Gastrocnemius medialis (tissue), 4 donors: ENCODE measurements at regions not wholly inside any gene's neighbourhood (a gene's known extent, or its start where the extent isn't known, plus 50 kb on each side); places are given as distances from the start of the nearest gene placed in this dataset.

Source experiments
- ATAC-seq, 2 donors: fragments of 150-250 bp; one replicate each; pipeline ENCODE4 v1.9.1; 2016
- DNase-seq, 2 donors: peaks; one replicate each; pipeline ENCODE4 v3.0.0-alpha.2; 2019
- H3K27ac ChIP-seq, 4 donors: fragments of 200-600 bp; sonication (generic); 1 replicate in 1 of 4; 2 replicates in 3 of 4; pipeline ENCODE4 v1.5.1; 2016 to 2018; ENCODE audit warnings: mild to moderate bottlenecking in 2 of 4, moderate library complexity in 1 of 4
- H3K27me3 ChIP-seq, 3 donors: fragments of 200-600 bp; sonication (generic) in 2 of 3; 1 replicate in 1 of 3; 2 replicates in 2 of 3; pipeline versions ENCODE4 v1.5.1 to v1.6.0; 2016 to 2019; ENCODE audit warnings: mild to moderate bottlenecking in 1 of 3, moderate library complexity in 1 of 3
- H3K36me3 ChIP-seq, 2 donors: fragments of 200-600 bp; sonication (generic) in 1 of 2; one replicate each; pipeline ENCODE4 v1.5.1; 2017 to 2018
- H3K4me1 ChIP-seq, 2 donors: fragments of 200-600 bp; sonication (generic) in 1 of 2; one replicate each; pipeline ENCODE4 v1.5.1; 2016 to 2017; ENCODE audit warnings: mild to moderate bottlenecking in 2 of 2
- H3K4me3 ChIP-seq, 4 donors: fragments of 200-600 bp; sonication (generic) in 3 of 4; 1 replicate in 1 of 4; 2 replicates in 3 of 4; pipeline ENCODE4 v1.5.1; 2016 to 2019; ENCODE audit warnings: mild to moderate bottlenecking in 2 of 4
- H3K9me3 ChIP-seq, 3 donors: fragments of 200-600 bp; sonication (generic) in 2 of 3; 1 replicate in 1 of 3; 2 replicates in 2 of 3; pipeline ENCODE4 v1.5.1; 2016 to 2019
- POLR2A ChIP-seq, 2 donors: fragments of 450-650 bp; IDR thresholded peaks; one replicate each; pipeline ENCODE4 v1.6.1; 2017; ENCODE audit warnings: antibody characterized with exemption in 2 of 2, mild to moderate bottlenecking in 2 of 2, moderate library complexity in 2 of 2
- in situ Hi-C, 4 donors: fragments of 200-750 bp; cut with MboI; loops; one replicate each; pipeline versions ENCODE4 v1.15.0 to v1.8.0; 2017; ENCODE audit warnings: low sequenced_read_pairs in 4 of 4
- intact Hi-C: fragments of 100-400 bp; cut with DNase I; formaldehyde crosslinking; loops from one replicate; pipeline ENCODE4 v1.15.1; 2023; ENCODE audit warnings: low total_unique reads
- TF ChIP-seq, protein P1 (sequence below), 5 experiments: fragments of 450-650 bp in 3 of 5; fragments of 200-600 bp in 2 of 5; sonication (generic) in 2 of 5; IDR thresholded peaks in 4 of 5; conservative IDR thresholded peaks in 1 of 5; 1 replicate in 4 of 5; 2 replicates in 1 of 5; pipeline ENCODE4 v1.5.1; 2016 to 2019; ENCODE audit warnings: antibody characterized with exemption in 5 of 5, mild to moderate bottlenecking in 3 of 5, moderate library complexity in 3 of 5

DNA sequence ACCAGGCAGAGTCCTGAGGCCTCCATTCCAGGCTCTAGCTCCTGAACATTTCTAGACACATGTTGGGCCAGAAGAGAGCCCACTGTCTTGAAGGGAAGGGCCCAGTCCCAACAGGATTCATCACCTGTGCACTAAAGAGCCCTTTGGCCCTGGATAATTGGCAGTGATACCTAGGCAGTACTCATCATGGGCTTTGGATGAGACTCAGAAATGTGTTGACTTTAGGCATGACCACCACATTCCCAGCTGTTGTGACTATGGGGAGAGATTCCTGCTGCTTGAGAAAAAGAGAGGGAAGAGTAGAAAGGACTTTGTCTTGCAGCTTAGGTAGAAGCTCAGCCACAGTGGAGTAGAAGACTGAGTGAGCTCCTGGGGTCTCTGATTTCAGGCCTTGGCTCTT lies 138.4 kb upstream of the DAPK1 start:
- TF ChIP-seq POLR2A (IDR thresholded peaks at IDR 0.05), result no peak
- TF ChIP-seq, protein P1, sequence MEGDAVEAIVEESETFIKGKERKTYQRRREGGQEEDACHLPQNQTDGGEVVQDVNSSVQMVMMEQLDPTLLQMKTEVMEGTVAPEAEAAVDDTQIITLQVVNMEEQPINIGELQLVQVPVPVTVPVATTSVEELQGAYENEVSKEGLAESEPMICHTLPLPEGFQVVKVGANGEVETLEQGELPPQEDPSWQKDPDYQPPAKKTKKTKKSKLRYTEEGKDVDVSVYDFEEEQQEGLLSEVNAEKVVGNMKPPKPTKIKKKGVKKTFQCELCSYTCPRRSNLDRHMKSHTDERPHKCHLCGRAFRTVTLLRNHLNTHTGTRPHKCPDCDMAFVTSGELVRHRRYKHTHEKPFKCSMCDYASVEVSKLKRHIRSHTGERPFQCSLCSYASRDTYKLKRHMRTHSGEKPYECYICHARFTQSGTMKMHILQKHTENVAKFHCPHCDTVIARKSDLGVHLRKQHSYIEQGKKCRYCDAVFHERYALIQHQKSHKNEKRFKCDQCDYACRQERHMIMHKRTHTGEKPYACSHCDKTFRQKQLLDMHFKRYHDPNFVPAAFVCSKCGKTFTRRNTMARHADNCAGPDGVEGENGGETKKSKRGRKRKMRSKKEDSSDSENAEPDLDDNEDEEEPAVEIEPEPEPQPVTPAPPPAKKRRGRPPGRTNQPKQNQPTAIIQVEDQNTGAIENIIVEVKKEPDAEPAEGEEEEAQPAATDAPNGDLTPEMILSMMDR (IDR thresholded peaks at IDR 0.05 in 4 of 5, conservative IDR thresholded peaks at IDR 0.05 in 1 of 5), result no peak
- ATAC-seq (no peak), DNase-seq (no peak)
- no peak overlapping the region for H3K4me3 ChIP-seq
- intact Hi-C loops, result no loop called here
- H3K27me3 ChIP-seq, result no peaks in the 10 kb centered on the region
- no peak overlapping the region for H3K27ac ChIP-seq
- H3K36me3 ChIP-seq, result no peaks in the 10 kb centered on the region
- in situ Hi-C loops, result no loop called here
- peaks cover 0 to 4% (median under 1%) of the 10 kb centered on the region in 3 donors for H3K9me3 ChIP-seq
- no peaks in the 10 kb centered on the region for H3K4me1 ChIP-seq

DNA sequence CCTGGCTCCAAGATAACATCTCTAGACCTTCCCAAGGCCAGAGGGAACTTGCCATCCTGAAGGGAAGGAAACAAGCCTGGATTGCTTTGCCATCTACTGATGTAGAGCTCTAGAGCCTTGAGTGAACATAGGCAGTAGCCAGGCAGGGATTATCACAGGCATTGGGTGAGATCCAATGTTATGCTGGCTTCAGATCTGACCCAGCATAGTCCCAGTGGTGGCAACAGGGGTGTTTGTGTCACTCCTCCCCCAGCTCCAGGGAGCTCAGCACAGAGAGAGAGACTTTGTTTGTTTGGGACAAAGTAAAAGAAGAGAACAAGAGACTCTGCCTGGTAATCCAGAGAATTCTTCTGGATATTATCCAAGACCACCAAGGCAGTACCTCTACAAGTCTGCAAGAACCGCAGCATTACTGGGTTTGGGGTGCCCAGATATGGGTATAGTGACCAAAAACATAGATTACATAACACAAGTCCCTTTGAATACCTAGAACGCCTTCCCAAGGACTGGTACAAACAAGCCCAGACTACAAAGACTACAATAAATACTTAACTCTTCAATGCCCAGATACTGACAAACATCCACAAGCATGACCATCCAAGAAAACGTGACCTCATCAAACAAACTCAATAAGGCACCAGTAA lies 137.6 kb upstream of the DAPK1 start:
- intact Hi-C loops, result no loop called here
- peaks cover 0 to 9% (median 3%) of the 10 kb centered on the region in 3 donors for H3K9me3 ChIP-seq
- H3K4me3 ChIP-seq, result no peak overlapping the region
- H3K36me3 ChIP-seq, result no peaks in the 10 kb centered on the region
- DNase-seq, result no peak
- in situ Hi-C loops, result no loop called here
- no peak for ATAC-seq
- H3K4me1 ChIP-seq, result no peaks in the 10 kb centered on the region
- TF ChIP-seq, protein P1 (IDR thresholded peaks at IDR 0.05 in 4 of 5, conservative IDR thresholded peaks at IDR 0.05 in 1 of 5), result no peak
- TF ChIP-seq POLR2A (IDR thresholded peaks at IDR 0.05), result no peak
- no peak overlapping the region for H3K27ac ChIP-seq
- H3K27me3 ChIP-seq, result no peaks in the 10 kb centered on the region

DNA sequence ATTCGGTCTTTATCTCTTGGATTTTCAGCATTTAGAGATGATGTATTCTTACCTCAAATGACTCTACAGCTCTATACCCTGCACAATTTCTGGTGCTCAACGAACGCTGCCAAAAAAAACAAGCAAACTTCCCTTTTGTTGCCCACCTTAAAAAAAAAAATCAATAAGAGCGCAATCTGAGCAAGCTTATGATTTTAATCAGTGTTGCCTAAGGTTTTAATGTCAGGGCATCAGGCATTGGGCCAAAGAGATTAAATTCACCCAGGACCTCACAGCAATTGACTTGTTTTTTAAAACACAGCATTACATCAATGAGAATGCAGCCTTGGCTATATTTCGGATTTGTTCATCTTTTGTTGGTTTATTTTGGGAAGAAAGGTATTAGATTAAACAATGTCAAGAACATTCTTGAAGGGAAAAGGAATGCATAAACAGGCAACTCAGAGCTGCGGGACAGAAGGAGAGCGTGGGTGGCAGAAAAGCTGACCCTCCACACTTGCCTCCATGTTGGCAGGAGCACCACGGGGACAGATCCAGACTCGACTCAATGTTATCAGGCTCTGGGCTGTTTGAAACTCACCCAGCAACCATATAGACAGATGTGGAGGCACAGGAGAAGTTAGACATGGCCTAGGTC lies 127.5 kb upstream of the DAPK1 start:
- no peaks in the 10 kb centered on the region for H3K27me3 ChIP-seq
- ATAC-seq, result no peak

DNA sequence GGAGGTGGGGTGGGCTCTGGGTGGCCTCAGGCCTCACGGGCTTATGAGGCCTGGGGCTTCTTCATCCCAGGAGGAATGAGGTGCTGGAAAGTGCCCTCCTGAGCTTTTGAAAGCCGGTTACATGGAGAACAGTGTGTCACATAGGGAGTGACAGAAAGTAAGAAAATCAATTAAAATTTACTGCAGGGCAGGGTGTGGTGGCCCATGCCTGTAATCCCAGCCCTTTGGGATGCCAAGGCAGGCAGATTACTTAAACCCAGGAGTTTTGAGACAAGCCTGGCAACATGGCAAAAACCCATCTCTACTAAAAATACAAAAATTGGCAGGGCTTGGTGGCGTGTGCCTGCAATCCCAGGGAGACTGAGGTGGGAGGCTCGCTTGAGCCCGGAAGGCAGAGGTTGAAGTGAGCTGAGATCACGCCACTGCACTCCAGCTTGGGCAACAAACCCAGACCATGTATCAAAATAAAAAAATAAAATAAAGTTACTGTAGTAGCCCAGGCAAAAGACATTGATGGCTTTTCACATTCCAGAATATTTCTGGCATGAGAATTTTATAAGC lies 125.8 kb upstream of the DAPK1 start:
- in situ Hi-C loops, result no loop called here
- Histone ChIP-seq H3K36me3 (no peaks in the 10 kb centered on the region), H3K27ac (no peak overlapping the region), H3K4me3 (no peak overlapping the region), H3K27me3 (no peaks in the 10 kb centered on the region), H3K9me3 (no peaks in the 10 kb centered on the region), H3K4me1 (no peaks in the 10 kb centered on the region)
- intact Hi-C loops, result no loop called here
- DNase-seq (no peak), ATAC-seq (no peak)
- no peak for TF ChIP-seq POLR2A (IDR thresholded peaks at IDR 0.05)
- TF ChIP-seq, protein P1 (IDR thresholded peaks at IDR 0.05 in 4 of 5, conservative IDR thresholded peaks at IDR 0.05 in 1 of 5), result no peak

More for the DNA sequence above, 127.5 kb upstream of the DAPK1 start:
- Histone ChIP-seq H3K4me1 (no peaks in the 10 kb centered on the region), H3K9me3 (no peaks in the 10 kb centered on the region), H3K4me3 (no peak overlapping the region), H3K27ac (no peak overlapping the region), H3K36me3 (no peaks in the 10 kb centered on the region)
- TF ChIP-seq, protein P1 (IDR thresholded peaks at IDR 0.05 in 4 of 5, conservative IDR thresholded peaks at IDR 0.05 in 1 of 5), result no peak
- no peak for TF ChIP-seq POLR2A (IDR thresholded peaks at IDR 0.05)
- intact Hi-C loops (no loop called here), in situ Hi-C loops (no loop called here)
- DNase-seq, result no peak
